ENCODE measurements at regions not wholly inside any gene's neighbourhood (a gene's known extent, or its start where the extent isn't known, plus 50 kb on each side); places are given as distances from the start of the nearest gene placed in this dataset.

DNA sequence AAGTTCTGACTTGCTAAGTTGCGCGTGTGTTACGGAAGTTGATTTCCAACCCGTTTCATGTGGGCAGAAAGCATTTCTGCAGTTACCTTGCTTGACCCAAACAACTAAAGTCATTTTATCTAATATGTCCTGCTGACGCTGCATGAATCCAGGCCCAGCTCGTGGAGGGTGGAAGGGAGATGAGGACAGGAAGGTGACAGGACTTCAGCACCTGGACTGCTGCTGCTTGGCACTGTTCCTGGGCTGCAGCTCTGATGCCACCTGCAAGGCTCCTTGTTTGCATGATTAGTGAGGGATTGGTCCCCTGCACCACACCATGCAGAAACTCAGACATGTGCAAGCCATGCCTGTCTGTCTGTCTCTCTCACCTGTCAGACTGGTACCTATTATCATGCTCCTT lies 198.4 kb downstream of the PRDM2 start:
- no peak overlapping the region for H3K27ac ChIP-seq (ENCODE audit: low read depth in 2 of 2, low read length in 2 of 2)
- peaks cover 0 to 3% of the 10 kb centered on the region in 2 donors for H3K27me3 ChIP-seq (ENCODE audit: control insufficient read depth in 2 of 2, insufficient read depth in 2 of 2, low read length in 2 of 2)
- no peak overlapping the region for H3K4me3 ChIP-seq (ENCODE audit: low read length in 2 of 2)
- H3K4me1 ChIP-seq (ENCODE audit: control insufficient read depth in 2 of 2, insufficient read depth in 2 of 2, low read length in 2 of 2), result peaks cover 0 to 4% of the 10 kb centered on the region in 2 donors
- no peaks in the 10 kb centered on the region for H3K9me3 ChIP-seq (ENCODE audit: control insufficient read depth in 2 of 2, low read length in 2 of 2)
- H3K9ac ChIP-seq (ENCODE audit: low read depth in 1 of 2, low read length in 2 of 2), result no peak overlapping the region
- no peaks in the 10 kb centered on the region for H3K36me3 ChIP-seq (ENCODE audit: control insufficient read depth in 2 of 2, insufficient read depth in 2 of 2, low read length in 2 of 2)

DNA sequence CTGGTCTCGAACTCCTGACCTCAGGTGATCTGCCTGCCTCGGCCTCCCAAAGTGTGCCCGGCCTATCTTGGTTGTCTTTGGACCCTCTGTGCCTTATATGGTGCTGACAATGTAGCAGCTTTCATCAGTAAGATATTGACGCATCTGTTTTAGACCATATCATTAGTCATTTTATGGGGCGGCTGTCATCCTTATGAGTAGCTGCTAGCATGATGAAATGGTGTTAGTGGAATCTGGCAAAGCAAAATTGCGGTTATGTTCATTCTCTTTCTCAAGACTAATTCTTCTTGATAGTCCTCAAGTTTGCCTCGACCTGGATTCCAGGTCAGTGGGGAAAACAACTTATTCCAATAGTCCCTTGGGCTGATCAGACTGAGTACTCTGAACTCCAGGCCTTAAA lies 199.9 kb downstream of the PRDM2 start:
- no peak overlapping the region for H3K27ac ChIP-seq (ENCODE audit: low read depth in 2 of 2, low read length in 2 of 2)
- H3K27me3 ChIP-seq (ENCODE audit: control insufficient read depth in 2 of 2, insufficient read depth in 2 of 2, low read length in 2 of 2), result no peaks in the 10 kb centered on the region
- H3K4me3 ChIP-seq (ENCODE audit: low read length in 2 of 2), result no peak overlapping the region
- no peak overlapping the region for H3K9ac ChIP-seq (ENCODE audit: low read depth in 1 of 2, low read length in 2 of 2)
- H3K4me1 ChIP-seq (ENCODE audit: control insufficient read depth in 2 of 2, insufficient read depth in 2 of 2, low read length in 2 of 2), result no peaks in the 10 kb centered on the region
- H3K9me3 ChIP-seq (ENCODE audit: control insufficient read depth in 2 of 2, low read length in 2 of 2), result no peaks in the 10 kb centered on the region
- no peaks in the 10 kb centered on the region for H3K36me3 ChIP-seq (ENCODE audit: control insufficient read depth in 2 of 2, insufficient read depth in 2 of 2, low read length in 2 of 2)

DNA sequence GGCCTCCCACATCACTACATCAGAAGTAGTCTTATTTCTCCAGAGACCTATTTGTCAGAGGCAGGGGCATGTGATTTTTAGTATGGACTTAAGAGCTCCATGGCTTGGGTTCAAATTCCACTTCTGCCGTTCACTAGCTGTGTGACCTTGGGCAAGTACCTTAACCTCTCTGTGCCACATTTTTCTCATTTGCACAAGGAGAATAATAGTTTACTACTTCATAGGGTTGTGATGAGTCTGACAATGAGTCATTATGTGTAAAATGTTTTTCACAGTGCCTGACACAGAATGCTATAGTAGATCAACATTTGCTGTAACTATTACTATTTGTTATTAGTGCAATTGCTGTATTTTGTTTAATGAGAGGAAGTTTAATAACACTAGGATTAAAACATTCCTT lies 200.6 kb downstream of the PRDM2 start:
- Histone ChIP-seq H3K27ac (ENCODE audit: low read depth in 2 of 2, low read length in 2 of 2) (no peak overlapping the region), H3K9ac (ENCODE audit: low read depth in 1 of 2, low read length in 2 of 2) (no peak overlapping the region), H3K9me3 (ENCODE audit: control insufficient read depth in 2 of 2, low read length in 2 of 2) (no peaks in the 10 kb centered on the region), H3K27me3 (ENCODE audit: control insufficient read depth in 2 of 2, insufficient read depth in 2 of 2, low read length in 2 of 2) (no peaks in the 10 kb centered on the region), H3K4me1 (ENCODE audit: control insufficient read depth in 2 of 2, insufficient read depth in 2 of 2, low read length in 2 of 2) (no peaks in the 10 kb centered on the region), H3K4me3 (ENCODE audit: low read length in 2 of 2) (no peak overlapping the region), H3K36me3 (ENCODE audit: control insufficient read depth in 2 of 2, insufficient read depth in 2 of 2, low read length in 2 of 2) (no peaks in the 10 kb centered on the region)

DNA sequence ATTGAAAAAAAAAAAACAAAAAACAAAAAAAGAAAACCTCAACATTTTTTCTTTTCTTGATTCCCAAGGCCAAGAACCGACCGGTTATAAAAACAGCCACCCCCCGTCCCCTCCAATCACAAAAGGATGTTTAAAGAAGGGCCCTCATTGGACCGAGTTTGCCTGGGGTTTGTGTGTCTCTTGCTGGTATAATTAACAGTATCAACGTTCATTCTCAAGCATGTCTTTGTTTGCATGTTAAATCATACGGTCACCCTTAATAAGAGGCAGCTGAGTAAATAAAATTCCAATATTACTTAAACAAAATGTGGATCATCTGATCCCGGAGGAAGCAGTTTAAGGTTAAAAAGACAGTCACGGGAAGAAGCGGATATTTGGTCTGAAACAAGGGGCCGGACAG lies 201.1 kb downstream of the PRDM2 start:
- H3K9me3 ChIP-seq (ENCODE audit: control insufficient read depth in 2 of 2, low read length in 2 of 2), result no peaks in the 10 kb centered on the region
- H3K27ac ChIP-seq (ENCODE audit: low read depth in 2 of 2, low read length in 2 of 2), result no peak overlapping the region
- H3K4me3 ChIP-seq (ENCODE audit: low read length in 2 of 2), result no peak overlapping the region
- no peak overlapping the region for H3K9ac ChIP-seq (ENCODE audit: low read depth in 1 of 2, low read length in 2 of 2)
- no peaks in the 10 kb centered on the region for H3K36me3 ChIP-seq (ENCODE audit: control insufficient read depth in 2 of 2, insufficient read depth in 2 of 2, low read length in 2 of 2)
- H3K4me1 ChIP-seq (ENCODE audit: control insufficient read depth in 2 of 2, insufficient read depth in 2 of 2, low read length in 2 of 2), result no peaks in the 10 kb centered on the region
- H3K27me3 ChIP-seq (ENCODE audit: control insufficient read depth in 2 of 2, insufficient read depth in 2 of 2, low read length in 2 of 2), result no peaks in the 10 kb centered on the region

DNA sequence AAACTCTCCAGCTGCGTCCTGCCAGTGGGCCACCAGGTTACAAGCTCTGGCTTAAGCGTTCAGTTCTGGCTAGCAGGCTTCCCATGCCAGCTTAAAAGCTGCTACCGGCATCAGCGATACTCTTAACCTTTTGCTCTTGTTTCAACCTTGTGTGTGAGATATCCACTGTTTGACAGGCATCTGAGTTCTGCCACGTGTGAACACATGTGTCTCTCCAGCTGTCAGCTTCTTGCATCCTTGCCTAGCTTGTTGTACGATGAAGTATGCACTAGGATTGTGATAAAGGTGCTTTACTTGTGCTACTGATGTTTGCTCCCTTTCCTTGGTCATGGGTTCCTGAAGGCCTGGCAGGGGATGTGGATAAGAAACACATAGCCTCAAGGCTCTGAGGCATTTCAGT lies 201.6 kb downstream of the PRDM2 start:
- no peaks in the 10 kb centered on the region for H3K36me3 ChIP-seq (ENCODE audit: control insufficient read depth in 2 of 2, insufficient read depth in 2 of 2, low read length in 2 of 2)
- H3K4me3 ChIP-seq (ENCODE audit: low read length in 2 of 2), result no peak overlapping the region
- H3K27me3 ChIP-seq (ENCODE audit: control insufficient read depth in 2 of 2, insufficient read depth in 2 of 2, low read length in 2 of 2), result no peaks in the 10 kb centered on the region
- H3K4me1 ChIP-seq (ENCODE audit: control insufficient read depth in 2 of 2, insufficient read depth in 2 of 2, low read length in 2 of 2), result no peaks in the 10 kb centered on the region
- H3K27ac ChIP-seq (ENCODE audit: low read depth in 2 of 2, low read length in 2 of 2), result no peak overlapping the region
- H3K9me3 ChIP-seq (ENCODE audit: control insufficient read depth in 2 of 2, low read length in 2 of 2), result no peaks in the 10 kb centered on the region
- no peak overlapping the region for H3K9ac ChIP-seq (ENCODE audit: low read depth in 1 of 2, low read length in 2 of 2)

DNA sequence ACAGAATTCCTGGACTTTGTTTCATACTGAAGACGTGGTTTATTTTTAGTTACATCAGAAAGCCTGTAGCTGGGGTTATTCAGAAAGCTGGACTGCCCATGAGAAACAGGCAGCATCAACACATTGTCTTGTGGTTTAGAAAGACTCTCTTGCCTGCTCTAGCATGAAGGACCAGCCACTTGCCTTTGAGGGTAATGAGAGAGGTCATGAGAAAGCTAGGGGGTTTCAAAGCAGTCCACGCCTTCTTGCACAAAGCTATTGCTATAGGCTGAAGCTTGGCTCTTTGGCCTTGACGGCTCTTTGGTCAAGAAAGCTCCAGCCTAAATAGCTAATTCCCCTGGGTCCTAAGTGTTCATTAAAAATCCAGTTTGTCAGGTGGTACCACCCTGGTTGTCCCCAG lies 208.1 kb downstream of the PRDM2 start:
- Histone ChIP-seq H3K36me3 (ENCODE audit: control insufficient read depth in 2 of 2, insufficient read depth in 2 of 2, low read length in 2 of 2) (no peaks in the 10 kb centered on the region), H3K27ac (ENCODE audit: low read depth in 2 of 2, low read length in 2 of 2) (no peak overlapping the region), H3K9me3 (ENCODE audit: control insufficient read depth in 2 of 2, low read length in 2 of 2) (no peaks in the 10 kb centered on the region), H3K27me3 (ENCODE audit: control insufficient read depth in 2 of 2, insufficient read depth in 2 of 2, low read length in 2 of 2) (no peaks in the 10 kb centered on the region), H3K4me3 (ENCODE audit: low read length in 2 of 2) (no peak overlapping the region), H3K4me1 (ENCODE audit: control insufficient read depth in 2 of 2, insufficient read depth in 2 of 2, low read length in 2 of 2) (no peaks in the 10 kb centered on the region), H3K9ac (ENCODE audit: low read depth in 1 of 2, low read length in 2 of 2) (no peak overlapping the region)

DNA sequence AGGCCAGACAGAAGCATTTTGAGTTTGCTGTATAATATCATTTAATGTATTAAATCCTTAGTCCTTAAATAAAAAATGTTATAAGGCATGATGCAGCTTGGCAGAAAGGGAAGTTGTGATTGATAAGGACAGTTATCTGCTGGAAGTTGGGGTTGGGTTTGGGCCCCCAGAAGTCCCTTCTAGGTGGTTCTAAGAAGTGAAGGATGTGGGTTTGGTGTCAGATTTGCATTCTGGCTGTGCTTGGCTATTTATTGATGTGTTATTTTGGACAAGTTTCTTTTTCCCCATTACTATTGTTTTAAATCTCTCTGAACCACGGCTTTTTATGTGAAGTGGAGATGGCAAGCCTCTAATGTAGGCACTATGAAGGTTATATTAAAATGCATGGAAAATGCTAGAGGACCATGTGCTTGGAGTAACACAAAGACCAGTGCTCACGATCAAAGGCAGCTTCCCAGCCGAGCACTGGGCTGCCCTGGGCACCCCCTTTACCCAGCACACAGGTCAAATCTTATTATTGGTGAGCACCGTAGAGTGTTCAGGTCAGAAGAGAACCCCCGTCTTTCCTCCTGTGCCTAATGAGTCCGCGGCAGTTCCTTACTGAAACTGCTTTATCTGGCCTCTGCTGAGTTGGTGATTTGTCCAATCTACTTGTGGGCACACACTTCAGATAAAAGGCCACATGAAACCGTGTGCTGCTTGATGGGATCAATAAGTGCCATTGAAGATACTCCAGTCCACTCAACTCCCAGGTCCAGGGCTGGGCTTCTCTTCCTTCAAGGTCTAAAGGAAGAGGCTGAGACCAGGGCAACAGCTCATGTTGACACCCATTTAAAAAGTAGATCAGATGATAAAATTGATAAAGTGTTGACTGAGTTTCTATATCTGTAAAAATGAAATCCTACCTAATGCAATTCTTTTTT lies 212.0 kb downstream of the PRDM2 start:
- H3K9me3 ChIP-seq (ENCODE audit: control insufficient read depth in 2 of 2, low read length in 2 of 2), result no peaks in the 10 kb centered on the region
- H3K36me3 ChIP-seq (ENCODE audit: control insufficient read depth in 2 of 2, insufficient read depth in 2 of 2, low read length in 2 of 2), result no peaks in the 10 kb centered on the region
- H3K27ac ChIP-seq (ENCODE audit: low read depth in 2 of 2, low read length in 2 of 2), result no peak overlapping the region
- no peak overlapping the region for H3K4me3 ChIP-seq (ENCODE audit: low read length in 2 of 2)
- no peaks in the 10 kb centered on the region for H3K27me3 ChIP-seq (ENCODE audit: control insufficient read depth in 2 of 2, insufficient read depth in 2 of 2, low read length in 2 of 2)
- no peak overlapping the region for H3K9ac ChIP-seq (ENCODE audit: low read depth in 1 of 2, low read length in 2 of 2)
- H3K4me1 ChIP-seq (ENCODE audit: control insufficient read depth in 2 of 2, insufficient read depth in 2 of 2, low read length in 2 of 2), result no peaks in the 10 kb centered on the region

DNA sequence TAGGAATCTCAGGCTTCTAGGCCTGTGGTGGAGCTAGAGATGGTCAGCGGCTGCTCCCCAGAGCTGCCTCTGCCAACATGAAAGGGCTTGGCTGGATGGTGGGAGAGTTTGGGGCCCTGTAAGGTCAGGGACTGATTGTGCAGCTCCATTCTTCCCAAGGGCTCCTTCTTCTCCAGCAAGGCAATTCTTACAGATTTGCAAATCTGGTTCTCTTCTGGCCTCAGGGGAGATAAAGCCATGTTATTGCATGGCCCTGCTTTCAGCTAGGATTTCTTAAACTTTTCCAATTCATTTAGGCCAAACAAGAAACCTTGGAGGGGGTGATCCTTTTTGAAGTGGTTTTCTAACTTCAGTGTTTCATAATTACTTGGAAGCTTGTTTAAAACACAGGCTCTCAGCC lies 213.4 kb downstream of the PRDM2 start:
- no peaks in the 10 kb centered on the region for H3K27me3 ChIP-seq (ENCODE audit: control insufficient read depth in 2 of 2, insufficient read depth in 2 of 2, low read length in 2 of 2)
- no peaks in the 10 kb centered on the region for H3K4me1 ChIP-seq (ENCODE audit: control insufficient read depth in 2 of 2, insufficient read depth in 2 of 2, low read length in 2 of 2)
- H3K9me3 ChIP-seq (ENCODE audit: control insufficient read depth in 2 of 2, low read length in 2 of 2), result no peaks in the 10 kb centered on the region
- H3K27ac ChIP-seq (ENCODE audit: low read depth in 2 of 2, low read length in 2 of 2), result no peak overlapping the region
- no peak overlapping the region for H3K4me3 ChIP-seq (ENCODE audit: low read length in 2 of 2)
- no peak overlapping the region for H3K9ac ChIP-seq (ENCODE audit: low read depth in 1 of 2, low read length in 2 of 2)
- H3K36me3 ChIP-seq (ENCODE audit: control insufficient read depth in 2 of 2, insufficient read depth in 2 of 2, low read length in 2 of 2), result no peaks in the 10 kb centered on the region

DNA sequence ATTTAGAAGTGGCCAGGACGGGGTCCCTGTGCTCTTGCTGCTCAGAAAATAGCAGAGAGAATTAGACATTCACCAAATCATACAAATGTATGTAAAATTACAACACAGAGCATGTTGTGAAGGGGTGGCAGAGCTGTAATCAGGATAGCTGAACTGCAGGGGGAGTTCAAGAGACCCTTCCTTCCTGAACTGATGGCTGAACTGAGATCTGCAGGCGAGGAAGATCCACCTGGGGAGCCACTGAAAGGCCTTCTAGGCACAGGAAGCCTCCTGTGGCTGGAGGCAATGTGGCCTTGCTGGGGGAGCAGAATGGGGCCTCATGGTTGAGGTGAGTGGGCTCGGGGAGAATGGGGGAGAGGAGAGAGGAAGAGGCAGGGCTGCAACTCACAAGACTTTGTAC lies 216.5 kb downstream of the PRDM2 start:
- Histone ChIP-seq H3K9ac (ENCODE audit: low read depth in 1 of 2, low read length in 2 of 2) (no peak overlapping the region), H3K27ac (ENCODE audit: low read depth in 2 of 2, low read length in 2 of 2) (no peak overlapping the region), H3K36me3 (ENCODE audit: control insufficient read depth in 2 of 2, insufficient read depth in 2 of 2, low read length in 2 of 2) (no peaks in the 10 kb centered on the region), H3K27me3 (ENCODE audit: control insufficient read depth in 2 of 2, insufficient read depth in 2 of 2, low read length in 2 of 2) (no peaks in the 10 kb centered on the region), H3K4me1 (ENCODE audit: control insufficient read depth in 2 of 2, insufficient read depth in 2 of 2, low read length in 2 of 2) (no peaks in the 10 kb centered on the region), H3K4me3 (ENCODE audit: low read length in 2 of 2) (no peak overlapping the region), H3K9me3 (ENCODE audit: control insufficient read depth in 2 of 2, low read length in 2 of 2) (no peaks in the 10 kb centered on the region)

DNA sequence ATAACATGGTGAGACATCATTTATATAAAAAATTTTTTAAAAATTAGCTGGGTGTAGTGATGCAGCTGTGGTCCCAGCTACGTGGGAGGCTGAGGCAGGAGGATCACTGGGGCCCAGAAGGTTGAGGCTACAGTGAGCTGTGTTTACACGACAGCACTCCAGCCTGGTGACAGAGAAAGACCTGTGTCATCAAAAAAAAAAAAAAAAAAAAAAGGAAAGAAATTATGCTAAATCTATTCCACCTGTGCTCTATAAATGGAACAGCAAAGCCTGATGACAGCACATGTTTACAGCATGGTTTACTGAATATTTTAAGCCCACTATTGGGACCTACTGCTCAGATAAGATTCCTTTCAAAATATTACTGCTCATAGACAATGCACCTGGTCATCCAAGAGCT lies 217.6 kb downstream of the PRDM2 start:
- H3K9ac ChIP-seq (ENCODE audit: low read depth in 1 of 2, low read length in 2 of 2), result no peak overlapping the region
- H3K4me1 ChIP-seq (ENCODE audit: control insufficient read depth in 2 of 2, insufficient read depth in 2 of 2, low read length in 2 of 2), result no peaks in the 10 kb centered on the region
- no peaks in the 10 kb centered on the region for H3K9me3 ChIP-seq (ENCODE audit: control insufficient read depth in 2 of 2, low read length in 2 of 2)
- no peaks in the 10 kb centered on the region for H3K36me3 ChIP-seq (ENCODE audit: control insufficient read depth in 2 of 2, insufficient read depth in 2 of 2, low read length in 2 of 2)
- H3K27ac ChIP-seq (ENCODE audit: low read depth in 2 of 2, low read length in 2 of 2), result no peak overlapping the region
- no peaks in the 10 kb centered on the region for H3K27me3 ChIP-seq (ENCODE audit: control insufficient read depth in 2 of 2, insufficient read depth in 2 of 2, low read length in 2 of 2)
- no peak overlapping the region for H3K4me3 ChIP-seq (ENCODE audit: low read length in 2 of 2)
